ENCODE measurements at regions not wholly inside any gene's neighbourhood (a gene's known extent, or its start where the extent isn't known, plus 50 kb on each side); places are given as distances from the start of the nearest gene placed in this dataset.

GRCh38 chr6:99073223-99073622 lies 125.5 kb upstream of the FBXL4 start:
- TF ChIP-seq FOXP4 (CRISPR knock-in tag; IDR thresholded peaks at IDR 0.05; ENCODE audit: borderline replicate concordance) (no peak), SLC30A9 (CRISPR knock-in tag; IDR thresholded peaks at IDR 0.05) (no peak), CTCF (IDR thresholded peaks at IDR 0.05 in 2 of 3, conservative IDR thresholded peaks at IDR 0.05 in 1 of 3; ENCODE audit: insufficient read depth in 2 of 3, low read depth in 1 of 3, low read length in 3 of 3) (no peak), SMARCE1 (IDR thresholded peaks at IDR 0.05) (no peak)

All from K562 (cell line).